NCI-H774 (cell line): ENCODE measurements at regions not wholly inside any gene's neighbourhood (a gene's known extent, or its start where the extent isn't known, plus 50 kb on each side); places are given as distances from the start of the nearest gene placed in this dataset.
"Not testable (repeated sequence)": the region's sequence is repeated elsewhere in the genome, so short reads cannot be mapped to it uniquely, and the experiment has no call there.

Experiments used
- DNase-seq: peaks from one replicate; lab custom pipeline; 2025; lab: John Stamatoyannopoulos, UW

DNA sequence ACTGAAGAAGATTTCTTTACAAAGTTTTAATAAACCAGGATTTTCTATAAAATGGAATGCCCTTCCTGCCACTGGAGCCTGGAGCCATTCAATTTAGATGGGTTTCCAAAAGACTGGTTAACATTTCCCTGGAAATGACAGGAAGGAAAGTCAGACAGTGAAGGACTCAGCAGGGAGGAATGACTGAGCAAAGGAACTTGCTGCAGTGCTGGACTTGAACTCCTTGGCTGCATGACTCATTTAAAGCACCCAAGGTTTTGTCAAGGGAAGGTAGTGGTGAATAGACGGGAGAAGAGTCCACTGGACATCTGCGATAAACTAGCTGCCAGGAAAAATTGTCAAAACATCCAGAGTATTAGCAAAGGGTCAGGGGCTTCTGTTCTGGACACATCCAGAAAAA lies 163.8 kb upstream of the SLC28A3 start:
- no peak for DNase-seq

DNA sequence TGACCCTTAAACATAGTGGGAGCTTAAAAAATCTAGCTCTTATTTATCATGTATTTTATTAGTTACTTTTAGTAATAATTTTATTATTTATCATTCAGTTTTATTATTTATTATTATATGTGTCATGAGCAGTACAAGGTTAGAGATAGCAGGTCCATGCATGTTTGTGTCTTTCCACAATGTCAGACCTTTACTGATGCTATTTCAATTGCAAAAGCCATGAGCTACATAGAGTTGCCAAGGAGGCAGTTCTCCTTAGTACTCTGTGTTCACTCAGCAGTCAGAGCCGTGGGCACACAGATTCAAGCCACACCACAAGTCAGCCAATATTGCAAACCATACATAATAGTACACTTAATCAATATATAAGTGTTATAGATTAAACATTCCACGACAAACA lies 157.9 kb upstream of the NTRK2 start:
- DNase-seq, result no peak

DNA sequence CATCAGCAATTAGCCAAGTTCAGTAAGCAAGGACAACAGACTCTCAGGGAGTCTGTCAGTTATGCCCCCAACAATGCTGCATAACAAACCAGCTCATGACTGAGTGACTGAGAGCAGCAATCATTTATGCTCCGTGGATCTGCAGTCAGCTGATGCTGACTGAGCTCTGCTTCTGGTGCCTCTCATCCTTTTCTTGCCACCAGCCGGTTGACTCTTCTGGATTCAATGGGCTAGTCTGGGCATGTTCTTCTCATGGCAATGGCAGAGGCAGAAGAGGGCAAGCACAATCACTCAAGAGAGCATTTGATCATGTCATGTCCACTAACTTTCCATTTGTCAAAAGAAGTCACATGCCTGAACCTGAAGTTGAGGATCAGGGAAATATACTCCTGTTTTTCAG lies 157.0 kb upstream of the NTRK2 start:
- no peak for DNase-seq

DNA sequence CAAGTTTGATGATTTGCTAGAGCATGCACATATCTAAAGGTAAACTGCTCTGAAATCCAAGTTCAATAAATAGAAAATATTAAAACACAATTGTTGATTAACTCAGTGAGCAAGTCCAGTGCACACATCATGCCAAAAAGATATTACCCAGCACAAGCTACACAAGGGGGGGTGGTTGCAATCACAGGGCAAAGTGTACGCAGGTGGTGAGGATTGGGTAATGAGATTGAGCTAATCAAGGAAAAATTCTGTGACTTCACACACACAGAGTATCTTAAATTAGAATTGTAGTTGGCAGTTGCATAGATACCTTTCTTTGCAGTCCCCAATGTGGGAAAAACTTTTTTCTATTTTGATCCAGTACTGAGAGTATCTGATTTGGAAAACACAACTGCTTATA lies 156.1 kb upstream of the NTRK2 start:
- DNase-seq, result no peak

GRCh38 chr9:84513979-84514378 lies 155.6 kb upstream of the NTRK2 start:
- DNase-seq, result no peak

DNA sequence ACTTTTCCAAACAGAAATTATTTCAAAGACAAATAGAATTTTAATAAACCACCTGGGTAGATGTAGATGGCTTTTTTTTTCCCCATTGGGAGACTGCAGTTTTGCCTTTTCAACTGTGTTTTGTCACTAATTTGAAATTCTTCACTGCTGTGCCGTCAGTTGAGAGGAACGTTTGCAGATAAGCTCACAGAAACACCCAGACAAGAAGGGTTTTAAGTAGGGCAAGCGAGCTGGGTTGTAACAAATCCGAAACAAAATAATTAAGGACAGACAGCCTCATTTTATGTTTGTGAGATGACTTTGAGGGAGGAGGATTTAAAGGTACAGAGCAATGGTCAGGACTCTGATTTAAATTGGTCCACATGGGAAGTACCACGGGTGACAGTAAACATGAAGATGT lies 155.1 kb upstream of the NTRK2 start:
- no peak for DNase-seq

DNA sequence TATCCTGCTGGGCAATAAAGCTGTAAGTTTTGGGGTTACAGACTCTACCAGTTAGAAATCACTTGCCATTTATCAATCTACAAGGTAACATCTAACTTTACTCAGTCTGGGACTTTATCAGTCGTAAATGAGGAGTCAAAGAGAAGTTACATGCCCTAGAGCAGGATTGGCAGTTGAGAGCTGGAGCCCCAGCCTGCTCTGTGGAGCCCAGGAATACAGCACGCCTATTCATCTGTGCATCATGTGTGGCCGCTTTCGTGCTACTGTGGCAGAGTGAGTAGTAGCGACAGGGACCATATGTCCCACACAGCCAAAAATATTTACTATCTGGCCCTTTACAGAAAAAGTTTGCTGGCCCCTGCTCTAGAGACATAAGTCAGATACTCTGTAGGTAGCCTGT lies 152.5 kb upstream of the NTRK2 start:
- DNase-seq, result no peak

GRCh38 chr9:84519413-84519812 lies 150.1 kb upstream of the NTRK2 start:
- no peak for DNase-seq

GRCh38 chr9:84521208-84521607 lies 148.3 kb upstream of the NTRK2 start:
- no peak for DNase-seq

DNA sequence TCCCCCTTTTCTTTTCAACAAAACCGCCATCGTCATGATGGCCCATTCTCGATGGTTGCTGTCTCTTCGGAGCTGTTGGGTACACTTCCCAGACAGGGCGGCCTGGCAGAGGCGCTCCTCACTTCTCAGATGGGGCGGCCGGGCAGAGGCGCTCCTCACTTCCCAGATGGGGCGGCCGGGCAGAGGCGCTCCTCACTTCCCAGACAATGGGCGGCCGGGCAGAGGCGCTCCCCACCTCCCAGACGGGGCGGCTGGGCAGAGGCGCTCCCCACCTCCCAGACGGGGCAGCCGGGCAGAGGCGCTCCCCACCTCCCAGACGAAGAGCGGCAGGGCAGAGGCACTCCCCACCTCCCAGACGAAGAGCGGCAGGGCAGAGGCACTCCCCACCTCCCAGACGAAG lies 143.3 kb upstream of the NTRK2 start:
- not testable (repeated sequence) for DNase-seq

DNA sequence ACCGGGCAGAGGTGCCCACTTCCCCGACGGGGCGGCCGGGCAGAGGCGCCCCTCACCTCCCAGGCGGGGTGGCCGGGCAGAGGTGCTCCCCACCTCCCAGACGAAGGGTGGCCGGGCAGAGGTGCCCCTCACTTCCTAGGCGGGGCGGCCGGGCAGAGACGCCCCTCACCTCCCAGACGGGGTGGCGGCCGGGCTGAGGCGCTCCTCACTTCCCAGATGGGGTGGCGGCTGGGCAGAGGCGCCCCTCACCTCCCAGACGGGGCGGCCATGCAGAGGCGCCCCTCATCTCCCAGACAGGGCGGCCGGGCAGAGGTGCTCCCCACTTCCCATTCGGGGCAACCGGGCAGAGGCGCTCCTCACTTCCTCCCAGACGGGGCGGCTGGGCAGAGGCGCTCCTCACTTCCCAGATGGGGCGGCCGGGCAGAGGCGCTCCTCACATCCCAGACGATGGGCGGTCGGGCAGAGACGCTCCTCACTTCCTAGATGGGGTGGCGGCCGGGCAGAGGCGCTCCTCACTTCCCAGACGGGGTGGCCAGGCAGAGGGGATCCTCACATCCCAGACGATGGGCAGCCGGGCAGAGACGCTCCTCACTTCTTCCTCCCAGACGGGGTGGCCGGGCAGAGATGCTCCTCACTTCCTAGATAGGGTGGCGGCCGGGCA lies 142.3 kb upstream of the NTRK2 start:
- DNase-seq, result not testable (repeated sequence)

- DNase-seq, result not testable (repeated sequence)
Measured at GRCh38 chr9:84535973-84536372, 133.6 kb upstream of the NTRK2 start.

DNA sequence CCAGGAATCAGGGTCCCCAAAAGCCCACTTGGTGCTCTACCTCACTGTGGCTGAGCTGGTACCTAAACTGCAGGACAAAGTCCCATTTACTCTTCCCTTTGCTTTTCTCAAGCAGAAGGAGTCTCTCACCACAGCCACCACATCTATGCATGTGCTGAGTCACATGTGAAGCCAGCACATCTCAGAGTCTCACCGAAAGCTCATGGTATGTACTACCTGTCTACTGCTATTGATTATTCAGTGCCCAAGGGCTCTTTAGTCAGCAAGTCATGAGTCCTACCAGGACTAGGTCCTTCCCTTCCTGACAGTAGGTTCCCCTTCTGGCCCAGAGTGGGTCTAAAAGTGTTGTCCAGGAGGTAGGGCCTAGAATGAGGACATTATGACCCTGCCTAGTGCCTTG lies 130.7 kb upstream of the NTRK2 start:
- no peak for DNase-seq

DNA sequence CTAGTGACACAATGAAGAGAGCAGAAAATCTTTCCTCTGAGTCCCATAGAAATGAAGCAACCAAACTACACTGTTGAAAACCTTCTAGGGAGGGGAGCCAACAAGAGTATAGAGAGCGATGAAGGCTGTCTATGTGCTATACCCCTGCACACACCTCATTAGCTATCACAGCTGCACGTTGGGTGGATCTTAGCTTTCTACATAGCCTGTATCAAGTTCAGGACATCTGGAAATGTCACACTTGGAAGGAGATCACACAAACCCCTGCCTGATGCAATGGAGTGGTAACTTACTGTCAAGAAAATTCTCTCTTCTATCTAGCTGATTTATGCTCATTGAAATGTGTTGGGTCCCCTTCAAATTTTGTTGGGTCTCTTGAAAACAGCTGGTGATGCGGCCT lies 127.0 kb upstream of the NTRK2 start:
- DNase-seq, result no peak

DNA sequence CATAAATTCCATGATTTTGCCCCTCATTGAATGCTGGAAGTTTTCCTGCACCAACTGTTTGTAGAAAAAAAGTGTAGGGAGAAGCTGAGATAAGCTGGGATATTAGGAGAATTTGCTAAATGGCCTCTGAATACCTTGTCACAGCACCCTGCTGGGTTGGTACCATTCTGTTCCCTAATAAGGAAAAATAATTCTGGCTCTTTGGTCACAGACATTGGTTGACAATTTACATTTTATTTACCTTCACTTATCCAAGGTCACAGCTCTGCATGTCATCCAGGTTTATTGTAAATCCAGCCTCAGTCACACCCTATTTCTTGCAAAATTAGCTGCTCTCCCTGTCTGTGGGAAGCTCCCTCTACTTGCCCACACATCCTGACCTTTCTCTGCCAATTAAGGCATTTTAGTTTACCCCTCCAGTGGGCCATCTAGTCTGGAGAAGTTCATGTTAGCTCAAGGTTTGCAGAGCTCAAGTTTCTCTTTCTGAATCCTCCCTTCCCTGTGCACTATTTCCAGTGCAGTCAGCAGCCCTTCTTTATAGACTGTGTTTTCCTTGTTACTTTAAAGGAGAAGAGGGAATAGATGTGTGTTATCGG lies 115.4 kb upstream of the NTRK2 start:
- no peak for DNase-seq

- DNase-seq, result no peak
Measured at GRCh38 chr9:84556556-84556955, 113.0 kb upstream of the NTRK2 start.

DNA sequence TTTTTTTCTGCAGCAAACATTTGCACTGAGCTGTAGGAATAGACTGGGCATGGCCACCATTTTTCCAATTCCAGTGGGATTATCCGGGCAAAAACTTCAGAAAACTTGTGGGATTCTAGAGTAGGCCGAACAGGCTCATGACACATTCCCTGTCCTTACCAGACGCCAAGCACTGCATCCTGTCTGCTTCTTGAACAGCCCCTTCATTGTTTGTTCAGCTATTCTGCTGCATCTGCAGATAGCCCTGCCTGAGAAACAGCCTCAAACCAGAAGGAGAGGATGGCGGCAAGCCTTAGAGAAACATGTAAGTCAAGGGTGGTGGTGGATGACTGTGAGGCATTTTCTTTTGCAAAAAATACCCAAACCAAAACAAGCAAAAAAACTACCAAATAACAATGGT lies 111.8 kb upstream of the NTRK2 start:
- no peak for DNase-seq

DNA sequence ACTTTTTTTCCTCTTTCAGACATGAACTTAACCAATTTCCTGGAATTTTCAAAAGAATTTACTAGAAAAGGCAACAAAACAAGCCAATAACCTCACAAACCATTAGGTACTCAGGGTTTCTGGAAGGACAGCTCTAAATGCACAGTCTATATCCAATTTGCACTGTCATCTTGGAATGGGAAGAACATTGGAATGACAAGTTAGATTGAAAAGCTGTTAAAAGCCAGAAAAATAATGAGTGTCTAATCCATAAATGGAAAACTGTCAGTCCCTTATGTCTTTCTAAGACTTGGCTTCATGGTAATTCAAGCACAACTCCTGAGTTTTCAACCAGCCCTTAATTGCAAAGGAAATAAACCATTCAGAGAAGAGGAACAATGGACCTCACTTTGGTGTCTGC lies 105.8 kb upstream of the NTRK2 start:
- DNase-seq, result no peak

DNA sequence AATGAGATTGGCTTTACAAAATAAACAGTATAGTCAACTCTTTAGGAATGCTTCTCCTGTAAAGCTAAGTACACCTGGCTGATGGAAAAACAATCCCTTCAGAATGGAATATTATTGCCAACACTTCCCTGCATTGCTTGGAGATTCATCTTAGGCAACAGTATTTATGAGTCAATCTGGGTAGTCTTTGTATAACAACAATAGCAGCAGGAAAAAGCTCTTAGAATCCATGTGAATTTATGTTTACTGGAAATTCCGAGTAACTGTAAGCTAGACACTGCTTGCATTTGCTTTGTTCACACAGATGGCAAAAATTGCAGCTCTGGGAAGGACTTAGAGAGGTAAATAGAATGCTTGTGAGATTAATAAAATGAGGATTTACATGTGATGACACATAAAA lies 101.7 kb upstream of the NTRK2 start:
- DNase-seq, result no peak

DNA sequence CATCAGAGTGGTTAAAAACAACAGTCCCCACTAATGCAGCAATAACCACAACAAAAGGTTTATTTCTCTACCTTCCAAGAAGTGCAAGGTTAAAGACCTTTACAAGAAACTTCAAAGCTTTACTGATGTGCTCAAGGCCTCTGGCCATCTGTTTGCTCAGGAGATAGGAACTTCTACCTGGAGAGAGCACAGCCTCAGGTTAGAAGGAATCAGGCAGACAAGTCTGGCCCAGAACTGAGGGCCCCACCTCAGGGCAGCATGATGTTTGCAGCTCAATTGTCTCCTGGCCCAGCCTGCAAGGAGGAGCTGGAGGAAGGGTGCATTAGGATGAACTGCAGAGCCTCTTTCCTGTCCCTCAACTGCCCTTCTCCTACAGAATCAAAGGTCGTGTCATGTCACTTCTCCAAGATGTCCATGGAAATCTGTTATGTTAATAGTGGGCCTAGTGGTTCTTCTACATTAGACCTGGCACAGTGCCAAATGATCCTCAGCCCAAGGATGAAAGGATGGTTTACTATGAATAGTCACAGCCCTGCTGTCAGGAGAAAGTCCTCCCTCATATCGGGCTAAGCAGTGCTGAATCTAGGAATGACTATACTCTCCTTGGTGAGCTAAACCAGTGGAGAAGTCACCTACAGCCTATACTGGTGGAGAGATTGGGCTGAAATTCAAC lies 98.9 kb upstream of the NTRK2 start:
- no peak for DNase-seq

- DNase-seq, result no peak
Measured at GRCh38 chr9:84573083-84573482, 96.4 kb upstream of the NTRK2 start.

DNA sequence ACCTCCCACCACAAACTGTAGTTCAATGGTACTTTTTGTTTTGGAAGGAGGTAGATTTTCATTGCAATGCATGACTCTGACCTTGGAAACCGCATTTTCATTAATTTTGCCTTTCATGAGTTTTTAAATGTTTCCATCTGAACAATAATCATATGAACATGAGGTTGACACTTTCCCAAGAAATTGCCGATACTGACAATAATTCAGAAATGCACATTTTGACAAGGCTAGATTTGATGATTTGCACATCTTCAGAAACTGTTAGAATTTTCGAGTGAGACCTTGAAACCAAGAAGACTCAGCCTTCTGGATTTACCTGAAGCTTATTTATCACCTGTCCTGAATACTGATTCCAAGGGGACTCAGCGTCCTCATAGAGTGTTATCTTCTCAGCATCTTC lies 93.8 kb upstream of the NTRK2 start:
- no peak for DNase-seq

DNA sequence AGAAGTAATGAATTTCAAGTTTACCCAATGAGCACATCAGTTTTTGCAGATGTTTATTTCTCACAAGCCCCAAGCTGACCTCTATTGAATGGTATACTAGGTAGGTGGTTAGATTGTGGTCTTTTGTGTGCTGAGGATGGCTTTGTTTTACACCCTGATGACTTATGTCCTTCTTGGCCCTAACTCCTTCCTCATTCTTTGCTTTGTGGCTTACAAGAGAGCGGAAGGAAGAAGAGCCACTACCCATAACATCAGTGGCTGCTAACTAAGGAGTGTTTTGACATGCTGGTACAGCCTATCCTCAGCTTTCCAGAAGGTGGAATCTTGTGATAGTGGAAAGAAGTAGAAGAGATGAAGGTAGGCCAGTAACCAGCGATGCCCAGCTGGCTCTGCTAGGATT lies 85.7 kb upstream of the NTRK2 start:
- no peak for DNase-seq

GRCh38 chr9:84586662-84587061 lies 82.9 kb upstream of the NTRK2 start:
- DNase-seq, result no peak
